HG03108 (cell line): ENCODE measurements at regions not wholly inside any gene's neighbourhood (a gene's known extent, or its start where the extent isn't known, plus 50 kb on each side); places are given as distances from the start of the nearest gene placed in this dataset.

ENCODE experiments used
- ATAC-seq: cut with Tn5 transposase; IDR thresholded peaks from one replicate; pipeline ENCODE4 v1.9.1; 2021; ENCODE audit warnings: moderate library complexity; ENCODE audit not compliant: unreplicated experiment

- peak; percentile 78 for ATAC-seq
Observed at GRCh38 chr6:16078064-16078463, 50.8 kb upstream of the MYLIP start.

GRCh38 chr6:16069671-16070070 lies 59.2 kb upstream of the MYLIP start:
- ATAC-seq = no peak

GRCh38 chr6:16069222-16069621 lies 59.7 kb upstream of the MYLIP start:
- no peak for ATAC-seq

GRCh38 chr6:16067568-16067967 lies 61.3 kb upstream of the MYLIP start:
- ATAC-seq = no peak

- no peak for ATAC-seq
Observed at GRCh38 chr6:16064671-16065072, 64.2 kb upstream of the MYLIP start.

- no peak for ATAC-seq
Observed at GRCh38 chr6:16063580-16063979, 65.3 kb upstream of the MYLIP start.

GRCh38 chr6:16061818-16062217 lies 67.1 kb upstream of the MYLIP start:
- no peak for ATAC-seq

- no peak for ATAC-seq
Observed at GRCh38 chr6:16060039-16060438, 68.8 kb upstream of the MYLIP start.

- no peak for ATAC-seq
Observed at GRCh38 chr6:16059496-16059895, 69.4 kb upstream of the MYLIP start.

GRCh38 chr6:16058929-16059345 lies 69.9 kb upstream of the MYLIP start:
- ATAC-seq = no peak

GRCh38 chr6:16058201-16058928 lies 70.5 kb upstream of the MYLIP start:
- ATAC-seq = no peak

- ATAC-seq = no peak
Observed at GRCh38 chr6:16057446-16057845, 71.4 kb upstream of the MYLIP start.

- no peak for ATAC-seq
Observed at GRCh38 chr6:16056263-16056870, 72.5 kb upstream of the MYLIP start.

GRCh38 chr6:16055852-16056251 lies 73.0 kb upstream of the MYLIP start:
- no peak for ATAC-seq

GRCh38 chr6:16049168-16049567 lies 79.7 kb upstream of the MYLIP start:
- no peak for ATAC-seq

GRCh38 chr6:16048221-16048620 lies 80.7 kb upstream of the MYLIP start:
- ATAC-seq = no peak

- no peak for ATAC-seq
Observed at GRCh38 chr6:16047435-16047990, 81.4 kb upstream of the MYLIP start.

GRCh38 chr6:16045238-16045637 lies 83.6 kb upstream of the MYLIP start:
- no peak for ATAC-seq

GRCh38 chr6:16044211-16044643 lies 84.7 kb upstream of the MYLIP start:
- no peak for ATAC-seq

- peak; percentile 60 for ATAC-seq
Observed at GRCh38 chr6:16043171-16044135, 85.4 kb upstream of the MYLIP start.

GRCh38 chr6:16042751-16043150 lies 86.1 kb upstream of the MYLIP start:
- no peak for ATAC-seq
